Caco-2 (cell line): ENCODE measurements at regions not wholly inside any gene's neighbourhood (a gene's known extent, or its start where the extent isn't known, plus 50 kb on each side); places are given as distances from the start of the nearest gene placed in this dataset.

Source experiments
- BruUV-seq: library from RNA; stranded (reverse); fragments of 400-500 nt; replicated peaks from 2 replicates; lab custom pipeline; 2021; lab: Mats Ljungman, UMichigan
- CTCF ChIA-PET: fragments of 300-600 bp; sonication (Branson Sonifier 250); formaldehyde crosslinking; loops from one replicate; lab custom pipeline; 2022; ENCODE audit warnings: antibody characterized with exemption; lab: Charles Lee
- POLR2A ChIA-PET: fragments of 300-600 bp; sonication (Branson Sonifier 250); formaldehyde crosslinking; loops from one replicate; lab custom pipeline; 2022; ENCODE audit warnings: antibody characterized with exemption; lab: Charles Lee
- DNase-seq, 2 experiments: peaks; one replicate each; pipeline versions ENCODE4 v3.0.0 to v3.0.0-alpha.2; 2020 to 2022
- H3K27me3 ChIP-seq: replicated peaks from 2 replicates; pipeline ENCODE4 v1.6.0; 2011; ENCODE audit warnings: low read length; ENCODE audit not compliant: control insufficient read depth, insufficient read depth
- H3K36me3 ChIP-seq: 2 replicates; pipeline ENCODE4 v1.5.1; 2011; ENCODE audit warnings: low read length; ENCODE audit not compliant: control insufficient read depth, insufficient read depth
- H3K4me1 ChIP-seq: fragments of 250-450 bp; sonication (Bioruptor Pico); 2 replicates; pipeline ENCODE4 v1.5.1; 2020; ENCODE audit warnings: mild to moderate bottlenecking
- H3K4me3 ChIP-seq: 2 replicates; pipeline ENCODE4 v1.5.1; 2011; ENCODE audit warnings: low read depth, mild to moderate bottlenecking, control low read depth, low read length
- H3K9me3 ChIP-seq: fragments of 250-450 bp; sonication (Bioruptor Pico); 2 replicates; pipeline ENCODE4 v1.5.1; 2020; ENCODE audit warnings: mild to moderate bottlenecking, moderate library complexity
- H3K27ac Mint-ChIP-seq: one replicate; pipeline ENCODE4 v1.8.0; 2022; ENCODE audit warnings: mixed read lengths; ENCODE audit not compliant: unreplicated experiment
- H3K27me3 Mint-ChIP-seq: one replicate; pipeline ENCODE4 v1.8.0; 2022; ENCODE audit warnings: mixed read lengths; ENCODE audit not compliant: insufficient read depth, unreplicated experiment
- H3K36me3 Mint-ChIP-seq: one replicate; pipeline ENCODE4 v1.8.0; 2022; ENCODE audit warnings: mild to moderate bottlenecking, mixed read lengths; ENCODE audit not compliant: insufficient read depth, unreplicated experiment
- H3K4me1 Mint-ChIP-seq: one replicate; pipeline ENCODE4 v1.8.0; 2022; ENCODE audit warnings: low read depth, mixed read lengths; ENCODE audit not compliant: unreplicated experiment
- H3K4me3 Mint-ChIP-seq: one replicate; pipeline ENCODE4 v1.8.0; 2022; ENCODE audit warnings: mild to moderate bottlenecking, moderate library complexity, mixed read lengths; ENCODE audit not compliant: unreplicated experiment
- H3K9me3 Mint-ChIP-seq: one replicate; pipeline ENCODE4 v1.8.0; 2022; ENCODE audit warnings: mixed read lengths; ENCODE audit not compliant: unreplicated experiment
- intact Hi-C: fragments of 100-400 bp; cut with micrococcal nuclease; formaldehyde crosslinking; loops from one replicate; pipeline ENCODE4 v1.10.0; 2022; ENCODE audit not compliant: unreplicated experiment
- TF ChIP-seq, protein P1 (sequence below), 2 experiments: fragments of 200-600 bp in 1 of 2; IDR thresholded peaks; 1 replicate in 1 of 2; 2 replicates in 1 of 2; pipeline versions ENCODE4 v1.5.1 to v1.8.0; 2011 to 2022; ENCODE audit warnings: antibody characterized with exemption in 1 of 2, control low read depth in 1 of 2, inconsistent platforms in 1 of 2, low read depth in 1 of 2, low read length in 1 of 2, mild to moderate bottlenecking in 1 of 2, moderate library complexity in 1 of 2; ENCODE audit not compliant: insufficient read depth in 1 of 2, severe bottlenecking in 1 of 2, unreplicated experiment in 1 of 2

DNA sequence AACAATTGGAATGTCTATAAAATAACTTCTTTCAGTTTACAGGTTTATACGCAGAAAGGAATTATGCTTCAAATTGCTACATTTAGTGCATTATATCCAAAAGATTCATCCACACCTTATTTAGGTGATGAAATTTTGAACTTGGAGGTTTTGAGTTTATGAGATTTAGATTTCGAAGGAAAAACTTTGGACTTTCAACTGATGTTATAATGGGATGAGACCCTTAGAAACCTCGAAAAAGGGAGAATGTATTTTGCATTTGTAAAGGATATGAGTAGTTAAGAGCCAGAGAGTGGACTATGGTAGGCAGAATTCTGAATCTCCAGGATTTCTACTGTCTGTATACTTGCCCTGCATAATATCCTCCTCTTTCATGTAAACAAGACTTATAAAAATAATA, 851.6 kb upstream of the MGAT4C start:
- H3K9me3 Mint-ChIP-seq = no peaks in the 10 kb centered on the region
- H3K27me3 Mint-ChIP-seq = no peaks in the 10 kb centered on the region
- no peak overlapping the region for H3K27ac Mint-ChIP-seq
- Histone ChIP-seq H3K4me1 (no peaks in the 10 kb centered on the region), H3K4me3 (no peak overlapping the region), H3K36me3 (no peaks in the 10 kb centered on the region), H3K27me3 (no peaks in the 10 kb centered on the region), H3K9me3 (no peaks in the 10 kb centered on the region)
- intact Hi-C loops = no loop called here
- no peaks in the 10 kb centered on the region for H3K4me1 Mint-ChIP-seq
- H3K4me3 Mint-ChIP-seq = no peak overlapping the region
- no peak for DNase-seq
- H3K36me3 Mint-ChIP-seq = no peaks in the 10 kb centered on the region
- TF ChIP-seq, protein P1, sequence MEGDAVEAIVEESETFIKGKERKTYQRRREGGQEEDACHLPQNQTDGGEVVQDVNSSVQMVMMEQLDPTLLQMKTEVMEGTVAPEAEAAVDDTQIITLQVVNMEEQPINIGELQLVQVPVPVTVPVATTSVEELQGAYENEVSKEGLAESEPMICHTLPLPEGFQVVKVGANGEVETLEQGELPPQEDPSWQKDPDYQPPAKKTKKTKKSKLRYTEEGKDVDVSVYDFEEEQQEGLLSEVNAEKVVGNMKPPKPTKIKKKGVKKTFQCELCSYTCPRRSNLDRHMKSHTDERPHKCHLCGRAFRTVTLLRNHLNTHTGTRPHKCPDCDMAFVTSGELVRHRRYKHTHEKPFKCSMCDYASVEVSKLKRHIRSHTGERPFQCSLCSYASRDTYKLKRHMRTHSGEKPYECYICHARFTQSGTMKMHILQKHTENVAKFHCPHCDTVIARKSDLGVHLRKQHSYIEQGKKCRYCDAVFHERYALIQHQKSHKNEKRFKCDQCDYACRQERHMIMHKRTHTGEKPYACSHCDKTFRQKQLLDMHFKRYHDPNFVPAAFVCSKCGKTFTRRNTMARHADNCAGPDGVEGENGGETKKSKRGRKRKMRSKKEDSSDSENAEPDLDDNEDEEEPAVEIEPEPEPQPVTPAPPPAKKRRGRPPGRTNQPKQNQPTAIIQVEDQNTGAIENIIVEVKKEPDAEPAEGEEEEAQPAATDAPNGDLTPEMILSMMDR (IDR thresholded peaks at IDR 0.05; ENCODE audit: insufficient read depth in 1 of 2, low read depth in 1 of 2, low read length in 1 of 2, severe bottlenecking in 1 of 2, unreplicated experiment in 1 of 2) = no peak
- BruUV-seq = no TSS peak
- ChIA-PET CTCF (no interaction called here), POLR2A (no interaction called here)

DNA sequence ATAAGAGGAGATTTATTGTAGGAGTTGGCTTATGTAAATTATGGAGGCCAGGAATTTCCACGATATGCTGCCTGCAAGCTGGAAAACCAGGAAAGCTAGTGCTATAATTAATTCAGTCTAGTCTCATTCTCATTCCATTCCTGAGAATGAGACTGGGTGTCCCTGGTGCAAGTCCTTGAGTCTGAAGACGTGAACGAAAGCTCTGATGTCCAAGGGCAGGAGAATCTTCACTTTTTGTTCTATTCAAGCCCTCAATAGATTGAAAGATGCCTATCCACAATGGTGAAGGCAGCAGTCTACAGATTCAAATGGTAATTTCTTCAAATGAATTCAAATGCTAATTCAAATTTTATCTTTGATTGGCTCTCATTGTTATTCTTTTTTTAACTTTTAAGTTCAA, 851.1 kb upstream of the MGAT4C start:
- intact Hi-C loops = no loop called here
- TF ChIP-seq, protein P1 (IDR thresholded peaks at IDR 0.05; ENCODE audit: insufficient read depth in 1 of 2, low read depth in 1 of 2, low read length in 1 of 2, severe bottlenecking in 1 of 2, unreplicated experiment in 1 of 2) = no peak
- H3K4me3 Mint-ChIP-seq = no peak overlapping the region
- no peaks in the 10 kb centered on the region for H3K4me1 Mint-ChIP-seq
- H3K27ac Mint-ChIP-seq = no peak overlapping the region
- no TSS peak for BruUV-seq
- Histone ChIP-seq H3K27me3 (no peaks in the 10 kb centered on the region), H3K36me3 (no peaks in the 10 kb centered on the region), H3K4me3 (no peak overlapping the region), H3K4me1 (no peaks in the 10 kb centered on the region), H3K9me3 (no peaks in the 10 kb centered on the region)
- ChIA-PET CTCF (no interaction called here), POLR2A (no interaction called here)
- no peaks in the 10 kb centered on the region for H3K27me3 Mint-ChIP-seq
- no peaks in the 10 kb centered on the region for H3K9me3 Mint-ChIP-seq
- DNase-seq = no peak
- no peaks in the 10 kb centered on the region for H3K36me3 Mint-ChIP-seq

DNA sequence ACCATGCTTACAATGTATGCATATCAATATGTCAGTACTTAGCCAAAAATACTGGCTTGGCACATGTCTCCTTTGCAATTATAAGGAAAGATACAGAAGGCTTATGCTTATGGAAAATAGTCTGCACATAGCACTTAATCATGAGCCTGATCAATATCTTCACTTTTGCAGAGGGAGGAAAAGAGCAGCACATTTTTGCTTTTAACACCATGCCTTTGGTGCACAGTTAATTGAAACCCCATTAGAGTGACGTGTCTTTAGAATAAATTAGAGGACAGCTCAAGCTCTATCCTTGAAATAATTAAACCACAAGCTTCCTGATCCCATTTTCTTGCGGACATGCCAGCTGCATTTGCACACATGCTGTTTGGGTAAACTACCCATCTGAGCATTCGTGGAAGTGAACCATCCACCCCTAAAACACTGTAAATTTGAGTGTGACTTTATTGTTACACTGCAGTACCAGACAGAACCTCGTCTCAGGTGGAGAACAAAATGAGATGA, 839.9 kb upstream of the MGAT4C start:
- no peaks in the 10 kb centered on the region for H3K36me3 ChIP-seq
- BruUV-seq = no TSS peak
- Mint-ChIP-seq H3K4me1 (no peaks in the 10 kb centered on the region), H3K4me3 (no peak overlapping the region), H3K36me3 (no peaks in the 10 kb centered on the region), H3K27me3 (no peaks in the 10 kb centered on the region), H3K9me3 (no peaks in the 10 kb centered on the region), H3K27ac (no peak overlapping the region)
- H3K4me1 ChIP-seq = no peaks in the 10 kb centered on the region
- H3K27me3 ChIP-seq = no peaks in the 10 kb centered on the region
- ChIA-PET CTCF (no interaction called here), POLR2A (no interaction called here)
- H3K4me3 ChIP-seq = no peak overlapping the region
- DNase-seq = no peak
- TF ChIP-seq, protein P1 (IDR thresholded peaks at IDR 0.05; ENCODE audit: insufficient read depth in 1 of 2, low read depth in 1 of 2, low read length in 1 of 2, severe bottlenecking in 1 of 2, unreplicated experiment in 1 of 2) = no peak
- no peaks in the 10 kb centered on the region for H3K9me3 ChIP-seq
- intact Hi-C loops = no loop called here
